Stomach (tissue), 8 donors: ENCODE measurements at regions not wholly inside any gene's neighbourhood (a gene's known extent, or its start where the extent isn't known, plus 50 kb on each side); places are given as distances from the start of the nearest gene placed in this dataset.

Source experiments
- DNase-seq, 2 donors: peaks; one replicate each; pipeline versions ENCODE4 v3.0.0 to v3.0.0-alpha.2; 2013 to 2019
- H3K27ac ChIP-seq, 5 donors: fragments of 200-600 bp in 4 of 5; sonication (generic) in 4 of 5; one replicate each; pipeline ENCODE4 v1.5.1; 2013 to 2019; ENCODE audit warnings: mild to moderate bottlenecking in 1 of 5, moderate library complexity in 1 of 5
- H3K27me3 ChIP-seq, 3 donors: fragments of 200-600 bp; sonication (generic); one replicate each; pipeline ENCODE4 v1.5.1; 2017 to 2019; ENCODE audit warnings: mixed run types in 1 of 3
- H3K36me3 ChIP-seq, 4 donors: fragments of 200-600 bp; sonication (generic); 1 replicate in 3 of 4; 2 replicates in 1 of 4; pipeline ENCODE4 v1.5.1; 2016 to 2019
- H3K4me1 ChIP-seq, 4 donors: fragments of 200-600 bp; sonication (generic); one replicate each; pipeline ENCODE4 v1.5.1; 2016 to 2019
- H3K4me3 ChIP-seq, 4 donors: fragments of 200-600 bp; sonication (generic) in 3 of 4; one replicate each; pipeline ENCODE4 v1.5.1; 2016 to 2019; ENCODE audit warnings: mild to moderate bottlenecking in 1 of 4
- H3K9me3 ChIP-seq, 4 donors: fragments of 200-600 bp; sonication (generic); one replicate each; pipeline ENCODE4 v1.5.1; 2016 to 2019
- EP300 ChIP-seq: sonication (generic); formaldehyde crosslinking; IDR thresholded peaks from one replicate; pipeline ENCODE4 v1.6.1; 2017; ENCODE audit warnings: antibody characterized with exemption
- POLR2A ChIP-seq, 4 donors: fragments of 450-650 bp; IDR thresholded peaks; one replicate each; pipeline ENCODE4 v1.6.1; 2016; ENCODE audit warnings: antibody characterized with exemption in 4 of 4, control low read depth in 2 of 4, mild to moderate bottlenecking in 1 of 4, moderate library complexity in 1 of 4
- POLR2AphosphoS5 ChIP-seq, 3 donors: sonication (generic); formaldehyde crosslinking; IDR thresholded peaks; one replicate each; pipeline ENCODE4 v1.6.1; 2016; ENCODE audit warnings: antibody characterized with exemption in 3 of 3
- WGBS, 5 donors: extraction: QIAGEN DNeasy Blood & Tissue Kit in 3 of 5; methylation state at CpG; one replicate each; pipeline versions ENCODE4 v1.1.5 to v1.1.7; 2013 to 2018; 5-methylcytosine and 5-hydroxymethylcytosine counted together
- intact Hi-C: fragments of 100-400 bp; cut with DNase I; formaldehyde crosslinking; loops from one replicate; pipeline ENCODE4 v1.15.1; 2023; ENCODE audit warnings: low total_unique reads
- TF ChIP-seq, protein P1 (sequence below), 7 experiments: fragments of 450-650 bp in 4 of 7; fragments of 200-600 bp in 3 of 7; sonication (generic) in 3 of 7; IDR thresholded peaks; one replicate each; pipeline ENCODE4 v1.5.1; 2016 to 2019; ENCODE audit warnings: antibody characterized with exemption in 7 of 7, control low read depth in 2 of 7, mild to moderate bottlenecking in 1 of 7
- donor health status: healthy with polysubstance abuse.
- donor health status: Bipolar disorder and iron deficiency.
- donor health status: healthy.

DNA sequence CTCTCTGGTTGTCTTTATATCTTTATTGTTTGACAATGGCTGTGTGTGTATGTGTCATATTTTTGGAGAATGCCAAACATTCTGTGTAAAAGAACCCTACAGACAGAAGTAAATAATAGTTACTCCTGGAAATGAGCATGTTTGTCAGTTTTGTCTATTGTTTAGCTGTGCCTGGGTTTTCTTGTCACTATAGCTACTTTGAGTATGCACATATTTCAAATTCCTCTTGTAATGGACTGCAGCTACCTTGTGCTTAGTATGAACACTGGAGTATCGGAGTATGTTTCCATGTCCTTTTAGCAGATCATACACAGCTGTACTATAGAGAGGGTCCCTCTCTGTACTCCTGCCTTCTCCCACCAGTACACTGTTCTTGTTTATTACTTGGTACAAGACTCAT is 58.0 kb upstream of the DOCK10 start:
- no peak overlapping the region for H3K27ac ChIP-seq

DNA sequence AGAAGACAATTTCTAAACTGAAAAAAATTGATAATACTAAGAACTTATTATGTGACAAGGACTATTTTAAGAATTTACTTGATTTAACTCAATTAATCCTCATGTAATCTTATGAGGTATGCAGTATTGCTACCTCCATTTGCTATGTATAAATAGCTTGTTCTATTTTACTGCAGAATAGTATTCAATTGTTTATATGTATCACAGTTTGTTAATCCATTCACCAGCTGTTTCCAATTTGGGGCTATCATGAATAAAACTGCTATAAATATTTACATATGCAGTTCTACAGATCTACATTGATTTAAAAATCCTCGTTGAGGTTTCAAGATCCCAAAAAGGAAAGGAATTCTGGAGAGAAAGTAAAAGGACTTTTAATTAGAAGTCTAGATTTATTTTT is 54.8 kb upstream of the DOCK10 start:
- 37 to 55% (median 51%) methylated on average over 1 of the region's 1 CpG for WGBS, 5 donors
- no peak for DNase-seq
- H3K27me3 ChIP-seq = no peaks in the 10 kb centered on the region
- H3K27ac ChIP-seq = no peak overlapping the region
- H3K4me1 ChIP-seq = no peaks in the 10 kb centered on the region
- TF ChIP-seq POLR2AphosphoS5 (IDR thresholded peaks at IDR 0.05) (no peak), EP300 (no peak)
- intact Hi-C loops = no loop called here
- H3K36me3 ChIP-seq = no peaks in the 10 kb centered on the region
- H3K4me3 ChIP-seq = no peak overlapping the region
- no peaks in the 10 kb centered on the region for H3K9me3 ChIP-seq

More for the DNA sequence above, 58.0 kb upstream of the DOCK10 start:
- Histone ChIP-seq H3K27me3 (no peaks in the 10 kb centered on the region), H3K4me3 (no peak overlapping the region), H3K36me3 (no peaks in the 10 kb centered on the region), H3K4me1 (no peaks in the 10 kb centered on the region), H3K9me3 (no peaks in the 10 kb centered on the region)
- 63 to 86% (median 74%) methylated on average over 1 of the region's 1 CpG for WGBS, 5 donors
- intact Hi-C loops = no loop called here
- DNase-seq = no peak
- no peak for TF ChIP-seq POLR2A (IDR thresholded peaks at IDR 0.05)
- TF ChIP-seq POLR2AphosphoS5 (IDR thresholded peaks at IDR 0.05) = no peak
- TF ChIP-seq, protein P1, sequence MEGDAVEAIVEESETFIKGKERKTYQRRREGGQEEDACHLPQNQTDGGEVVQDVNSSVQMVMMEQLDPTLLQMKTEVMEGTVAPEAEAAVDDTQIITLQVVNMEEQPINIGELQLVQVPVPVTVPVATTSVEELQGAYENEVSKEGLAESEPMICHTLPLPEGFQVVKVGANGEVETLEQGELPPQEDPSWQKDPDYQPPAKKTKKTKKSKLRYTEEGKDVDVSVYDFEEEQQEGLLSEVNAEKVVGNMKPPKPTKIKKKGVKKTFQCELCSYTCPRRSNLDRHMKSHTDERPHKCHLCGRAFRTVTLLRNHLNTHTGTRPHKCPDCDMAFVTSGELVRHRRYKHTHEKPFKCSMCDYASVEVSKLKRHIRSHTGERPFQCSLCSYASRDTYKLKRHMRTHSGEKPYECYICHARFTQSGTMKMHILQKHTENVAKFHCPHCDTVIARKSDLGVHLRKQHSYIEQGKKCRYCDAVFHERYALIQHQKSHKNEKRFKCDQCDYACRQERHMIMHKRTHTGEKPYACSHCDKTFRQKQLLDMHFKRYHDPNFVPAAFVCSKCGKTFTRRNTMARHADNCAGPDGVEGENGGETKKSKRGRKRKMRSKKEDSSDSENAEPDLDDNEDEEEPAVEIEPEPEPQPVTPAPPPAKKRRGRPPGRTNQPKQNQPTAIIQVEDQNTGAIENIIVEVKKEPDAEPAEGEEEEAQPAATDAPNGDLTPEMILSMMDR (IDR thresholded peaks at IDR 0.05) = no peak
- no peak for TF ChIP-seq EP300
